ENCODE measurements at regions not wholly inside any gene's neighbourhood (a gene's known extent, or its start where the extent isn't known, plus 50 kb on each side); places are given as distances from the start of the nearest gene placed in this dataset.

GRCh38 chr9:108634672-108635462, 220.9 kb downstream of the ACTL7B start:
- TF ChIP-seq CTCF (IDR thresholded peaks at IDR 0.05) (no peak), POLR2AphosphoS5 (IDR thresholded peaks at IDR 0.05; ENCODE audit: insufficient read depth in 1 of 2, low read depth in 1 of 2) (peak in 1 of 2 donors; percentile 46)

Measured in vagina (tissue), 2 donors.